ENCODE measurements at regions not wholly inside any gene's neighbourhood (a gene's known extent, or its start where the extent isn't known, plus 50 kb on each side); places are given as distances from the start of the nearest gene placed in this dataset.
"Not testable (repeated sequence)": the region's sequence is repeated elsewhere in the genome, so short reads cannot be mapped to it uniquely, and the experiment has no call there.

DNA sequence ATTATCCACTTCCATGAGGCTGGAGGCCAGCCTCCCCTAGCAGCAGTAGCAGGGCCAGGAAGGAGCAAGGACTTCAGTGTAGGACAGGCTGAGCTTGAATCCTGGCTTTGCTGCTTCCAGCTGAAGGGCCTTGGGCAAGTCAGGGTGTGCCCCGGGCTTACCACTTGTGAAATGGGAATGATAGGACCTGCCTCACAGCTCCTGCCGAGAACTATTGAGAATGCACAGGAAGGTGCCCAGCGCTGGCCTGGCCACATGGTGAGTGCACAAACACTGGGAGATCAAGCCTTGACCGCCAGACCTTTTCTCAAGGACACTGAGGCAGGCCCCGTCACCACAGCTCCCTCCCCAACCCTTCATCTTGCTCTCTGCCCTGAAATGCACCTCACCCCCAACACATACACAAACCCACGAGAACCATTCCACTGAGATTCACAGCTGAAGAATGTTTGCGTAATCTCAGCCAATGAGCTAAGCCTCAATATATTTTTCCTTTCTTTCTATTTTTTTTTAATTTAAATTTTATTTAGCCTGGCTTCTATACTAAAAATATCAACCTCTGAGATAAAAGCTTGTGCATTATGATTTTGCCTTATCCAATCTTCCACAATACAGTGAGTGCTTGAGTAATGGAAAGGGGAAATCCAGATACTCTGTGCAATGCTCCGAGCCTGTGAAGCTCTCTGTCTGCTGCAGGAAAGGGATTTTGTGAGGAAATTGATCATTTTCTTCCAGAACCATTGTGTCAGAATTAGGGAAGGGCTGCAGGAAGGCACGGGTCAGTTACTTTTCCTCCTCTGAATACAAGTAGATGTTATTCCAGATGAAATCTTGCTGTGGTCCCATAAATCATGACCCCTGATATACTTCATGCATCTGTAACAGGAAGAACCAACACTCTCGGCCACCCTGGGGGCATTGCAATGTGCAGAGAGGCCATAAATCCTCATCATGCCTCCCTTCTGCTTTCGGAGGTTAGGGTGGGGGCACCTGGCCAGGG, 193.9 kb downstream of the TLE3 start:
- DNase-seq: no peak

DNA sequence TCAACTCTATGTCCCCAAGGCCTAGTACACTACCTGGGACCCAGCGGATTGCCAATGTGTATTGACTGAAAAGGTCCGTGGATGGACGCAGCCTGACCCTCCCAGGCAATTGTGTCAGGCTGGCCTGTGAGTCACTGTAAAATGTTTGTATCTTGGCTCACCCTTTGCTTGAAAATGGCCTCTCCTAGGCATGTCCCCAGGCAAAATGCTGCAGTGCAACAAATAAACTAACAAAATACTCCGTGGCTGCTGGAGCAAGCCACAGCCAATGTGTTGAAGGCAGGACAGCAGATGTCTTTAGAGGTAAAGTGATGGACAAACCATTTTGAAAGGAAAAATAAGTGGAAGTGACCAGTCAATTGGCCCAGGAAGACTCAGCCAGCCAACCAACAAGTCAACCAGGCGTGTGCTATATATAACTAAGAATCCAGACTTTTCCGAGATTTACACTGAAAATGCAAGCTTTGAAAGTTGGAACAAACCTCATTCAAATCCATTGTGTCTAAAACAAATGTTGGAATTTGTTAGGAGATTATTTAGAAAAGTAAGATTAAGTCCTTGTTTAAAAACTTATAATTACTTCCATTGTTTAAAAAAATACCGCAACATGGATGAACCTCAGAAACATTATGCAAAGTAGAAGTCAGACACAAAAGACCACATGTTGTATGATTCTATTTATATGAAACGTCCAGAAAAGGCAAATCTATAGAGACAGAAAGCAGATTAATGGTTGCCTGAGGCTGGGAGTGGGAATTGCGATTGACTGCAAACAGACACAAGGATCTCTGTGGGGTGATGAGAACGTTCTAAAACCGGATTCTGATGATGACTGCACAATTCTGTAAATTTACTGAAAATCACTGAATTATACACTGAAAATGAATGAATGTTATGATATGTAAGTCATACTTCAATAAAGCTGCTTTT, 191.2 kb downstream of the TLE3 start:
- DNase-seq: no peak

DNA sequence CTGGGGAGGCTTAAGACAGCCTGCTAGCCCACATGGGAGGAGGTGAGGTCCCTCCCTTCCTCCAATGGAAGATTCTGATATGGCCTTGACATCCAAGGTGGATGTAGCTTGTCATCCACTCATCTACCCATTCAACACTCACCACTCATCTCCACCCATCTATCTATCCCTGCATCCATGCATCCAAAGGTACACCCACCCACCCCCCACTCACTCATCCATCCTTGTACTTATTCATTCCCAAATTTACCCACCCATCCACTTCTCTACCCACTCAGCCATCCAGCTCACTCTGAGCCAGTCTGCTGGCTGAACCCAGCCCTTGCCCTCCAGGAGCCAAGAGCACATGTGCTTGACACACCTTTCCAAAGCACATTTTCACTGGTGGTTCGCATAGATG, 189.7 kb downstream of the TLE3 start:
- no peak for DNase-seq

DNA sequence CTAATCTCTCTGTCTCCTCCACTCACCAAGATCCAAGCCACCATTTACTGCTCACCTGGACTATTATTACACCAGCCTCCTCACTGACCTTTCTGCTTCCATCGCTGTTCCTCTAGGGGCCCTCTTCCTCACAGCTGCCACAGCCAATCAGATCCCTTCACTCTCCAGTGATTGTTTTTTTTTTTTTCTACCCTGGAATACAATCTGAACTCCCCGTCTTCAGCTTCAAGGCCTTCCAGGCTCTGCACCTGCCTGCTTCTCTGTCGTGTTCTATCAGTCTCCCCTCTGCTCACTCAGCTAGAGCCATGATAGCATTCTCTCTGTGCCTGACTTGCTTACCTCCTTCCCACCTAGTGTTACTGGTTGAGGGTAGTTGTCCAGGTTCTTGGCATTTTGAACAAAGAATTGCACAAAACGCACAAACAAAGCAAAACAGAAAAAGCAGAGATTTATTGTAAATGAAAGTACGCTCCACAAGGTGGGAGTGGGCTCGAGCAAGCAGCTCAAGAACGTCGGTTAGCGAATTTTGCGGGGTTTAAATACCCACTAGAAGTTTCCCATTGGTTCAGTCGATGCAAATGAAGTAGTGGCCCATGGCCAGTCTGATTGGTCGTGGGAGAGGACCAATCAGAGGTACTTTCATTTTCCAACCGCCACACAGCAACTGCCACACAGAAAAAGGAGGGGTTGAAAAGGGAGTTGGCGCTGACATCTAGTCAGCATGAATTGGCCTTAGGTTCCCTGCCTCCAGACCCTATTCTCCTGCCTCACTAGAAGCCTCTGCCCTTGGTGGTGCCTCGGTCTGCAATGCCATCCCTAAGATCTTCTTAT, 188.9 kb downstream of the TLE3 start:
- DNase-seq: no peak

DNA sequence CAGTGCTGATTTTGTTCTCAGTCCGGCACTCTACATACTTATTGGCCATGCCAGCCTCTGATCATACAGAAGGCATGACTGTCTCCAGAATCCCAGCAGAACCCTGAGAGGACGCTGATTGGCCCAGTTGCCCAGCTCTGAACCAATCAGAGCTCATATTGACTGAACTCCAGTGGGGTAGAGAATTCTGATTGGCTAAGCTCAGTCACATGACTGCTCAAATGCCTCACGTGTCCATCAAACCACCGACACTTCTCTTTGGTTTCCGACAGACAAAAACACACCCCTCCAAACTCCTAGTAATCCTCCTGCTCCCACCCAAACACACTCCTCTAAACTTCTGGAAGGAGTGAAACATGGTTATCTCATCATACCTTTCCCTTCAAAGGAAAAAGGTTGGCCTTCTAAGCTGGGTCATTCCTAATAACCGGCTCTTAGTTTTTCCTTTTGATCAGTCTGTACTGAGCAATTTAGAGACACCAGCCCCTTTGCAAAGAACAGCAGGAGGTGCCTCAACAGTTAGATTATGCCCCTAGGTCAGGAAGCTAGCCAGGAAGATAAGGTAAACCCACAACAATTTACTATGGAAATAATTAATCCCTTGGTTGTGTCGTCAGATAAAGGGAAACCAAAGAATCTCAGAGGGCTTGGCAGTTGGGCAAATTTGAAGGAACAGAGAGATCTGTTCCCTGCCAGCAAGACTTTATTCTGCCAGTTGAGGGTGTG, 187.8 kb downstream of the TLE3 start:
- DNase-seq: no peak

DNA sequence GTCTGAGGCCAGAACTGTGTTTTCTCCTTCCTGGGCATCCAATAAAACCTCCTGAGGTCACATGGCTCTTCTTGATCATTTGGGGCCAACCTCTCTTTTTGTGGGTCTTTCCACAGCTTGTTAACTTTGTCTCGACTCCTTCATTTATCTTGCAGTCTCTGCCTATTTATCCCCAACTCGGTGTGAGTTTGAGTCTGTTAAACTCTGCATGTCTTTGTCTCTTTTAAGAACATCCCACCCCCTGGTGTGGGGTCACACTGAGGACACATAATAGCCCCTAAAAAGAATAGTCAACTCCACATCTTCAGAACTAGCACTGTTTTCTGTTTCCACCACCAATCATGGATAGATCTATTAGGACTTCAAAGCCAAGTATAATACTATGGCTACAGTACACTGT, 187.2 kb downstream of the TLE3 start:
- no peak for DNase-seq

DNA sequence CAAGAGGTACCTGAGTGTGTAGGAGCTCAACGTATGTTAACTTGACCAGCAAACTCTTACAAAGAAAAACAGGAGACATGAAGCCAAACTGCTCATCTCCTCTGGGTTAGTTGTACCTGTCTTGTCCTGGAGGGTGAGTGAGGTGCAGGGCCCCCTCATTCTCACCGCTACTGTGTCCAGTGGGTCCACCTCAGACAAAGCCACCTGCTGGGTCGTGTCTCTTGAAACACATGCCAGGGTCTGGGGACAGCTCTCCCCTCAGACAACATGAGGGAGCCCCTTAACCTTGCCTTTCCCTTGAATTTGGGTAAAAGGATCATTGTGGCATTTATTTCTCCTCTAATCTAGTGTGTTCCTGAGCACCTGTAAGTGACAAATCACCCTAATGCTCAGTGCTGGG, 185.6 kb downstream of the TLE3 start:
- DNase-seq: no peak

DNA sequence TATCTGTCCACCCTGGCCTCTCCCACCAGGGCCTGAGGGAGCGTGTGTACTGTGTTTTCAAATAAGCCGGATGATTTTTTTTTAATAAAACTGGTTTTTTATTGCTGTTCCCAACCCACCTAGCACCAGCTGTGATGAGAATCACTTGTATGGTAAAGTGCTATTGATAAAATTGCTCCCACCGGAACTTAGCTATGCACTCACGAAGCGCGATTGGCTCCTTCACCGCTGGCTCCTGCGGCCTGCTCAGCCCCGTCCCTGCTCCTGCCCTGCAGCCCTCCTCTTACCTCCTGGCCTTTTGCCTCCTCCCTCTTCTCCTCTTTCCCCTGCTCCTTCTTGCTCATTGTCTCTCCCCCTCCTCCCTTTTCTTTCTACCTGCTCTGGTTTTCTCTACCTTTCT, 183.7 kb downstream of the TLE3 start:
- DNase-seq: no peak

DNA sequence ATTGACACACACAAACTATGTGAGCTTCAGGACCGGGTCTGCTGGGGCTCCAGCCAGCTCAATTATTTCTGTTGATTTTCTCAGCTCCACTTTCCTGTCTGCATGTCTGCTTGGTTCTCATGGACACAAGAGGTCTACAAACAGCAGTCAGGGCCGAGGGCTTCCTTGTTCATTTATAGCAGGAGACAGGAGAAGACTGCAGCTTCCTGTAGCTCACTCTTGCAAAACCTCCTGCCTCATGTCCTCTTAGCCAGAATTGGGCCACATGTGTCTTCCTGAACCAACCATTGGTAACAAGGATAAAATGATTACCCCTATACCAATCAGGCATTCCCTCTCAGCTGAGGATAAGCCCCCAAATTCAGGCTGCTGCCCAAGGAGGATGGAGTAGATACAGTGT, 182.8 kb downstream of the TLE3 start:
- no peak for DNase-seq

DNA sequence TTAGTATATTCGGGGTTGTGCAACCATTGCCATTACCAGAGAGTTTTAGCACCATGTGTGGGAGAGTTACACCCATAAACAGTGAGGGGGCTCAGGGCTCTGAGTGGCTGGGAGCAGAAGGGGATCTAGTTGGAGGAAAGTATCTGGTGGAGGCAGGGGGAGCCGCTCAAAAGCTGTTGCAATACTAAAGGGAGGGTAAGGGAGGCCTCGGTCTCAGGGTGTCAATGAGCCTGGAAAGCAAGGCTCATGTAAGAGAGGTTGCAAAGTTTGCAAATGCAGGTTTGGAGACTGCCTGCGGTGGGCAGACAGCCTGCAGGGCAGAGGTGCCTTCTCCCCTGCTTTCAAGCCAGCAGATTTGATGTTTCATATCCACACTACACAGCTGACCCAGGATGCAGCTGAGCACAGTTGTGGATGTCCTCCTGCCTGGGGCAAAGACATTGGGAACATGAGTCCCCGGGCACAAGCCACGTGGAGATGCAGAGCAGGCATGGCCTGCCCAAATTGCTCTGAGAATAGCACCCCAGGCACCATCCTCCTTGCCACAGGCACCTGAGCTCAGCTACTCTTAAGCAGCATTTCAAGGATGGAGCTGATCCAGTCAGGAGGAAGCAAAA, 181.4 kb downstream of the TLE3 start:
- DNase-seq: no peak

DNA sequence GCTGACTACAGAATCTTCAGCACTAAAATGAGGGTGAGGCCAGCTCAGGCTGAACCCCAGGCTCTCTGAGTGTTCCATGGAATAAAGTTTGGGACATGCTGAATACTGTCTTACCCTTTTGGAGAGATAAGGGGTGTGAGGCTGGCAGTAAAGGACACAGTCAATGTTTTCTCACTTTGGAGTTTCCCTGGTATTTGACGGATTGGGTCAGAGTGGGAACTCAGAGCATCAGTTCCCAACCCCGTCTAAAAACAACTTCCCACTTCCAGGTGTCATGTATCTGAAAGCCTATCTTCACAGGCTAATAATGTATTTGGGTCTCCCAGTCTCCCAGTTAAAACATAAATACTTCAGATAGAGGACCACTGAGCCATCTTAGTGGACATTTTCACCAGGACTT, 180.7 kb downstream of the TLE3 start:
- DNase-seq: no peak

DNA sequence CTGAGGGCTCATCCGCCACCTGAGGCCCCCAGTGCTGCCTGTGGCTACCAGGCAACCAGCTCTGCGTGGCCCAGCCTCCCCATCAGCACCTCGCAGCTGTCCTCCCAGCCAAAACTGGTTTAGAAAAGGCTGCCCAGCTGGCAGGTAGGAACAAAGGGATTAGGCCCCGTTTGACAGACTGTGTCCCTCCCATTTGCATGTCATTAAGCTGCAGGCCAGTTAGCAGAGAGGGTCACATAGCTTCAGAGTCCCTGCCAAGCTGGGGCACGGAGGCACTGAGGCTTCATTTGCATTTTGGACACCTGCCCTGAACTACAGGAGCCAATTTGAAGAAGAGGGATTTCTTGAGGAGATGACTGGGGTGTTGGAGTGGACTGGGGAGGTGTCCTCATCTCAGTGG, 177.9 kb downstream of the TLE3 start:
- no peak for DNase-seq

DNA sequence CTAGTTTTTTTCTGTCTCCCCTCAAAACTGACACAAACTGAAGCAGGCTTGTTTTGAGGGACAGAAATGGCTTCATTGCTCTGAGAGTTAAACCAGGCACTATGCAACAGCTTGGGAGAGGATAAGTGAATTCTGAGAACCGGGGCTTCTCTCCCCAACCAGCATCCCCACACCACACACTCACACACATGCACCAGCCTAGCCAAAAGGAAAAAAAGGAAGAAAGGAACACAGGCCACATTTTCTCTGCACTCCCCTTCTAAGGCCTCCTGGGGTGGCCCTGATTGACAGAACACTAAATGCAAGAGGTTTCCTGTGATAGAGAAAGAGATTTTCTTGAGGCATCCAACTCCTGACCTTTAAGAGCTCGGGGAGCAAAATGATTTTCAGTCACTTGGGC, 177.5 kb downstream of the TLE3 start:
- no peak for DNase-seq

DNA sequence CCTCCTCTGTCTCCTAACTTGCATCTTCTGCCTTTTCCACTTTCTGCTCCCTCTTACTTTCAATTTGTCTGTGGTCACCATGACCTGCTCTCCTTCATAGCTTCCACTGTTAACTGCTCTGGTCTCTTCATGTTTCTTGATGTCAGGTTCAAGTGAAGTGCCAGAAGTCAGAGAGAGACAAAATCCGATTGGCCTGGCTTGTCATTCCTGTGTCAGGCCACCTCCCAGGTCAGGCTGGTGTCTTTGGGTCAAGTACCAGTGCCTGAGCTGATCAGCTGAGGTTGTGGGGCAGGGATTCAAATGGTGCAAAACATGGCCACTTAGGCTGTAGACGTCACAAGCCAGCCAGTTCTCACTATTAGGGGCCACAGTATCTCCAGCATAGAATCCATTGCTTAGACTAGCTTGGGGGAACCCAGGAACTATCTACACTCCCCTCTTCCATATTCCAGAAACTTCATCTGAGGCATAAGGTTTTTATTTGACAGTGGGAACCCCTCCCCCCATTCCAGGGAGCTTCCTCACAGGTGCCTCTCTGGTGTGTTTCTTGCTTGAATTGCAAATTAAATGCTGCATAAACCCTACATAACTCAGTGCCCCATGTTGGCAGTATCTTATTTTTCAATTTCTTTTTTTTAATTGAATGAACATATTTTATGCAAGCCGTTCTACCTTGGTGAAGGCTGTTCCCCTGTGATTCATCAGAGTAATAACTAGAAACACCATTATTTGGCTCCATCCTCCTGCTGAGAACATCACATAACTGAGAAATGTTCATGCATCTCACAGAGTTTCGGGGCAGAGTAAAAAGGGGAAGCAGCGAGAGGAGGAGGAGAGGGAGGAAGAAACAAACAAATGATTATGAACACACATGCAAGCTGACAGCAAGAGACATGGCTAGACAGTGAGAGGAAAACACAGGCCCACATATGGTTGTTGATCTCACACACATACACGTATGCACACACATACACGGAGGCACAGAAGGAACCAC, 175.8 kb downstream of the TLE3 start:
- DNase-seq: no peak

DNA sequence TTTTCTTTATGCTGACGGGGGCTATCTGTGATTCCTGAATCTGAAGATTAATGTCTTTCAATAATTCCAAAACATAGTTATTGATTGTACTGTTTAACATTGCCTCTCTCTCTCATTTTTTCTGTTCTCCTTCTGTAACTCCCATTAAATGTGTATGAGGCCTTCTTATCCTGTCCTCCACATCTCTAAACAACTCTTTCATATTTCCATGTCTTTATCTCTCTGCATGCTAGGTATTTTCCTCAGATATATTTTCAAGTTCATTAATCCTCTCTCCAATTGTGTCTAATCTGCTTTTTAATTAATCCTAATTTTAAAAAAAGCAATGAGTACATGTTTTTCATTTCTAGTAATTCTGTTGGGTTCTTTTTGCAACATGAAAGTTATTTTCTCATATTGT, 173.2 kb downstream of the TLE3 start:
- no peak for DNase-seq

DNA sequence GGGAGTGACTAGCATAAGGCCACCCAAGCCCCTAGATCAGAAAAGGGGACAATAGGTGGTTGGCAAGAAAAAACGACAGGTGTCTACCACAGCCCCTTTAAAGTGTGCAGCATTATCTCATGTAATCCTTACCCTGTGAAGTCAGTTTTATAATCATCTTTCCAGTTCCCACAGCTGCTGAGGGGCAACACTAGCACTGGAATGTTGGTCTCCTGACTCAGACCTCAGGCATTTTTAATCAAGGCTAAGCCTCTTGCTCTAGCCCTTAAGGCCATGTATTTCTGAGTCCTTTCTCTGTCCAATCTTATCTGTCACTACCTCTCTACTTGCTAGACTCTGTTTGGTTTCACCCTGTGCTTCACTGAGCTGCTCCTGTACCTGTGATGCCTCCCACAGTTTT, 171.7 kb downstream of the TLE3 start:
- no peak for DNase-seq

DNA sequence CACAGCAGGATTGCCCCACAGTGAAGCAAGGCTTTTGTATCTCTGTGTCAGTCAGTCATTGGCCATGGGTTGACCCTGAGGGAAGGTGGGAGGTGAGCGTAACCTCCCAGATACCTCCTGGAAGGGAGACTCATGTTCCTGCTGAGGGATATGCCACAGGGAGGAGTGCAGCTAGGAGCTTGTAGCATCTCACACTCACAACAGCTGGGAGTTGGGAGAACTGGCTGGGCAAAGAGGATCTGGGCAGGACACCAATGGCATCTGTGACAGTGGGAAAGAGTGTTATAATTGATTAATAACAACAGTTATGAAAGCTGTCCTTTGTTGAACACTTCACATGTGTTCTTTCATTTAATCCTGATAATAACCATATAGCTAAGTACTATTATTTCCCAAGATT, 171.0 kb downstream of the TLE3 start:
- no peak for DNase-seq

DNA sequence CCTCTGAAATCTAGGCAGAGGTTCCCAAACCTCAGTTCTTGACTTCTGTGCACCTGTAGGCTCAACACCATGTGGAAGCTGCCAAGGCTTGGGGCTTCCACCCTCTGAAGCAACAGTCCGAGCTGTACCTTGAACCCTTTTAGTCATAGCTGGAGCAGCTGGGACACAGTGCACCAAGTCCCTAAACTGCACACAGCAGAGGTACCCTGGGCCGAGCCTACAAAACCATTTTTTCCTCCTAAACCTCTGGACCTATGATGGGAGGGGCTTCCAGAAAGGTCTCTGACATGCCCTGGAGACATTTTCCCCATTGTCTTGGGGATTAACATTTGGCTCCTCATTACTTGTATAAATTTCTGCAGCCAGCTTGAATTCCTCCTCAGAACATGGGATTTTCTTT, 168.8 kb downstream of the TLE3 start:
- DNase-seq: not testable (repeated sequence)

DNA sequence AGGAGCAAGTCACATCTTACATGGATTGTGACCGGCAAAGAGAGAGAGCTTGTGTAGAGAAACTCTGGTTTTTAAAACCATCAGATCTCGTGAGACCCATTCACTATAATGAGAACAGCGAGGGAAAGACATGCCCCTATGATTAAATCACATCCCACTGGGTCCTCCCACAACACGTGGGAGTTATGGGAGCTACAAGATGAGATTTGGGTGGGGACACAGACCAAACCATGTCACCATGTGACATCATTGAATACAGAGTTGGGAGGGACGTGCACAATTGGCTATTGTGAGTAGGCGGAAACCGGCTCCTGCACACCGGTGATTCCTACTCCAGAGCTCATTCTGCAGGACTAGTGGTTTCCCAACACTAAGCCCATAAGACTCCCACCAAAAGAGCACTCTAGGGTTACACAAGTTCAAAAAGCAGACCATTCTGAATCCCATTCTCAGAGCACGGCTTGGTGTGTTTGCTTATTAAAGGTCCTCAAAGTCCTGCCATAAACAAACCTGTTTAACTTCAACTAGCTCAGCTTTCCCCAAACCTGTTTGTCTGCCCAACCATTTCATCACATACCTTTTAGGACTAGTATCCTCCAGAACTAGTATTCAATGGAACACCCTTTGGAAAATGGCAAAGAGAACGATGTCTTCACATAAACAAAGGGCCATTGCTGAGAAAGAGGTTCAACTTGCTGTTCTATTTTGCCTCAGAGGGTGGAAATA, 167.6 kb downstream of the TLE3 start:
- no peak for DNase-seq

DNA sequence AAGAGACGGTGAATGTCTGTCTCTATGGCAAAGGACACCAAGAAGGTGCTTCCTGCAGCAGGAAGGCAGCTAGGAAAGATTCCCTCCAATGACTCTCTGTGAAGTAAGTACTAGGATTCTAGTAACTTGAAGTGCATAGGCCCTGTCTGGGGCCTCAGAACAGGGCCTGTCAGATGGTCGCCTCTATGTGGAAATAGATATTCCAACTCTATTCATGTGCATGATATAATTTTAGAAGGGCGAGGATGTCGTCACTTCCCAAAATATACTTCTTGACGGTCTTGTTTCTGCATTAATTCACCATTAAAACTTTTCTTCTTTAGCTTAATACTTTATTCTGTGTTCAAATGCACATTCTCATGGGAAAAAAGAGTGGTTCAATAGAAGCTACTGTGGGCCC, 167.0 kb downstream of the TLE3 start:
- DNase-seq: no peak

Measured in T-helper 2 cell (primary cell).